Tibial artery (tissue), 4 donors: ENCODE measurements at regions not wholly inside any gene's neighbourhood (a gene's known extent, or its start where the extent isn't known, plus 50 kb on each side); places are given as distances from the start of the nearest gene placed in this dataset.

Source experiments
- DNase-seq, 2 donors: peaks; one replicate each; pipeline ENCODE4 v3.0.0-alpha.2; 2019
- H3K27ac ChIP-seq, 2 donors: fragments of 200-600 bp; sonication (generic) in 1 of 2; 1 replicate in 1 of 2; 2 replicates in 1 of 2; pipeline ENCODE4 v1.5.1; 2018 to 2019; ENCODE audit warnings: mild to moderate bottlenecking in 1 of 2
- H3K27me3 ChIP-seq, 2 donors: fragments of 200-600 bp; sonication (generic) in 1 of 2; one replicate each; pipeline versions ENCODE4 v1.5.1 to v1.6.0; 2016 to 2019
- H3K36me3 ChIP-seq, 3 donors: fragments of 200-600 bp; sonication (generic) in 2 of 3; one replicate each; pipeline ENCODE4 v1.5.1; 2016 to 2019; ENCODE audit warnings: mild to moderate bottlenecking in 2 of 3
- H3K4me1 ChIP-seq, 4 donors: fragments of 200-600 bp; sonication (generic) in 2 of 4; 1 replicate in 3 of 4; 2 replicates in 1 of 4; pipeline ENCODE4 v1.5.1; 2016 to 2019
- H3K4me3 ChIP-seq, 2 donors: fragments of 200-600 bp; sonication (generic) in 1 of 2; 1 replicate in 1 of 2; 2 replicates in 1 of 2; pipeline ENCODE4 v1.5.1; 2018 to 2019; ENCODE audit warnings: mild to moderate bottlenecking in 2 of 2
- H3K9me3 ChIP-seq, 3 donors: fragments of 200-600 bp; sonication (generic) in 1 of 3; one replicate each; pipeline ENCODE4 v1.5.1; 2016 to 2019
- intact Hi-C: fragments of 100-400 bp; cut with DNase I; formaldehyde crosslinking; loops from one replicate; pipeline ENCODE4 v1.15.0; 2023; ENCODE audit warnings: low total_unique reads
- TF ChIP-seq, protein P1 (sequence below), 2 experiments: fragments of 200-600 bp in 1 of 2; fragments of 450-650 bp in 1 of 2; IDR thresholded peaks; one replicate each; pipeline ENCODE4 v1.5.1; 2017 to 2019; ENCODE audit warnings: antibody characterized with exemption in 2 of 2, mild to moderate bottlenecking in 1 of 2, moderate library complexity in 1 of 2

DNA sequence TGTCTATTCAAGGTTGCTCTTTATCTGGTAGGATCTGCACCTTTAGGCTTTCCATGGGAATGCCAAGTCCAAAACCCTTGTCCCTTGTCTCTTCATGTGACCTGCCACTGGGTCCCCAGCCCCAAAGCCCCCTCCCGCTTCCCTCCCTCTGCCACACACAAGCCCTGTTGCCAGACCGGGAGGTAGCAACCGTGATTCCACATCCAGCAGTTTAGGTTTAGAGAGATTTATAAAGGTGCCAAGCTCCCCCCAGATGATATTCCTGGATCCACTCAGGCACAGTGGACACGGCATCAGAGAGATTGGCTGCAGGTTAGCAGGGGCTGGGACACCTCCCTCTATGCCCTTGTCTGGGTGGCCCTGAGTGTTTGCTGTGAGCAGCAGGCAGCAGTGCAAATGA, 504.7 kb downstream of the CCDC171 start:
- no peak for DNase-seq
- Histone ChIP-seq H3K27ac (no peak overlapping the region), H3K9me3 (no peaks in the 10 kb centered on the region), H3K36me3 (no peaks in the 10 kb centered on the region), H3K4me3 (no peak overlapping the region), H3K27me3 (no peaks in the 10 kb centered on the region), H3K4me1 (no peaks in the 10 kb centered on the region)
- TF ChIP-seq, protein P1, sequence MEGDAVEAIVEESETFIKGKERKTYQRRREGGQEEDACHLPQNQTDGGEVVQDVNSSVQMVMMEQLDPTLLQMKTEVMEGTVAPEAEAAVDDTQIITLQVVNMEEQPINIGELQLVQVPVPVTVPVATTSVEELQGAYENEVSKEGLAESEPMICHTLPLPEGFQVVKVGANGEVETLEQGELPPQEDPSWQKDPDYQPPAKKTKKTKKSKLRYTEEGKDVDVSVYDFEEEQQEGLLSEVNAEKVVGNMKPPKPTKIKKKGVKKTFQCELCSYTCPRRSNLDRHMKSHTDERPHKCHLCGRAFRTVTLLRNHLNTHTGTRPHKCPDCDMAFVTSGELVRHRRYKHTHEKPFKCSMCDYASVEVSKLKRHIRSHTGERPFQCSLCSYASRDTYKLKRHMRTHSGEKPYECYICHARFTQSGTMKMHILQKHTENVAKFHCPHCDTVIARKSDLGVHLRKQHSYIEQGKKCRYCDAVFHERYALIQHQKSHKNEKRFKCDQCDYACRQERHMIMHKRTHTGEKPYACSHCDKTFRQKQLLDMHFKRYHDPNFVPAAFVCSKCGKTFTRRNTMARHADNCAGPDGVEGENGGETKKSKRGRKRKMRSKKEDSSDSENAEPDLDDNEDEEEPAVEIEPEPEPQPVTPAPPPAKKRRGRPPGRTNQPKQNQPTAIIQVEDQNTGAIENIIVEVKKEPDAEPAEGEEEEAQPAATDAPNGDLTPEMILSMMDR (IDR thresholded peaks at IDR 0.05): no peak
- intact Hi-C loops: no loop called here

- no peaks in the 10 kb centered on the region for H3K4me1 ChIP-seq
- no peaks in the 10 kb centered on the region for H3K27me3 ChIP-seq
- DNase-seq: no peak
- no peak overlapping the region for H3K27ac ChIP-seq
- H3K4me3 ChIP-seq: no peak overlapping the region
- H3K9me3 ChIP-seq: no peaks in the 10 kb centered on the region
- no peaks in the 10 kb centered on the region for H3K36me3 ChIP-seq
- TF ChIP-seq, protein P1 (IDR thresholded peaks at IDR 0.05): no peak
- intact Hi-C loops: no loop called here
Measured at GRCh38 chr9:16058131-16058549, 505.3 kb downstream of the CCDC171 start.

DNA sequence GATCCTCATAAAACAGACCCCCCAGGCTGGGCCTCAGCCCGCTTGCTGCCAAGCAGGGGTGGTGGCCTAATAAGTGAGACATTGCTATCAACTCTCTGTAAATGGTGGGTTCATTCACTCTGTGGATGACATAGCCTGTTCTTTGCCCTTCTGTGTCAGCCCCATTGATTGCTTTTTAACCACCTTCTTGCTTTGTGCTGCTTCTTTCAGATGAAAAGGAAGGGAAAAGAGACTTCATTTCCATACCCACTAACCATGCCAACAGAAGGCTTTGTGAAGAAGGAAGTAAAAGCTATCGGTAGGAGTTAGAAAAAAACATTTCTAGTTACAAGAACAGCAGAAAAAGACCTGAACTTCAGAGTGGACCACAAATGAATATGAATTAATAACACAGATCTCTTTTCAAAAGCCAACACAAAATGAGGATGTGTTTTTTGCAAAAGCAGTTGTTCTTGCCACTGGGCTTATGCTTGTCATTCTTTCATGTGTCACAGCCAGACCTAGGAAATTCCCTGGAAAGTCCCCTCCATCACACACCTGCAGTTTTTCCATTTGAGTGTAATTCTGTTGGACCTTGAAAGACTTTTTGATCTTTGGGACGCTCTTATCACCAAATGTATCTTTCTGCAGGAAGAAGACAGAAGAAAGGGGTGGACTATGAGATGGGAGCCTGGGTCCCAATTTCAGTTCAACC, 507.7 kb downstream of the CCDC171 start:
- no peak overlapping the region for H3K27ac ChIP-seq
- H3K9me3 ChIP-seq: no peaks in the 10 kb centered on the region
- H3K4me1 ChIP-seq: no peaks in the 10 kb centered on the region
- intact Hi-C loops: no loop called here
- TF ChIP-seq, protein P1 (IDR thresholded peaks at IDR 0.05): no peak
- DNase-seq: no peak
- no peaks in the 10 kb centered on the region for H3K27me3 ChIP-seq
- no peaks in the 10 kb centered on the region for H3K36me3 ChIP-seq
- H3K4me3 ChIP-seq: no peak overlapping the region

DNA sequence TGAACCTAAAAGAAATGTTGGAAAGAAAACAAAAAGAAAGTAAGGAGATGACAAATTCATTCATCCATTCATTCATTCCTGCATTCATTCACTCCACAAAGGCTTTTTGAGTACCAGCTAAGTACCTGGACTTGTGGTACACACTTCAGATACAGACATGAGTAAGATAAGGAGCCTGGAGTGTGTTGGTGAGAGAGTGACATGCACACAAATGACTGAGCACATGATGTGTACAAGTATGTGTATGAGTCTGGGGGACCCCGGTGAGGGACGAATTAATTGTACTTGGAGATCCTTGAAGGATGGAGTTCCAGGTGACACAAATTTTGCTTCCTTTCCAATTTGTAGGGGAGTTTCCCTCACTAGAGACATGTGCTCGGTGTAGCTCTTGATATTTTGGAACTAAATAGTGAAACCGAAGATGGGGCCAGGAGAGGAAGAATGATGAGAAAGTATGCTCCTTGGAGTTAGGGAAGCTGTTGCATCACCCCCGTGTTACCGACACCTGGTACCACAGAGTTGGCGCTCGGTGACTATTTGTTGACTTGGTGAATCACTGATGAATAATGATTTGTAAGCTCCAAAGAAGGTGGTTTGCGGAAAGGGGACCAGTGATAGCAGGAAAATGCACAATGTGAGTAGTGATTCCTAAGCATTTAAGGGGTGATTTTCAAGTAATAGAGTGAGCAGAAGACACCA, 509.8 kb downstream of the CCDC171 start:
- intact Hi-C loops: no loop called here
- Histone ChIP-seq H3K27me3 (no peaks in the 10 kb centered on the region), H3K4me3 (no peak overlapping the region), H3K9me3 (no peaks in the 10 kb centered on the region), H3K4me1 (no peaks in the 10 kb centered on the region), H3K27ac (no peak overlapping the region), H3K36me3 (no peaks in the 10 kb centered on the region)
- DNase-seq: no peak
- TF ChIP-seq, protein P1 (IDR thresholded peaks at IDR 0.05): no peak

DNA sequence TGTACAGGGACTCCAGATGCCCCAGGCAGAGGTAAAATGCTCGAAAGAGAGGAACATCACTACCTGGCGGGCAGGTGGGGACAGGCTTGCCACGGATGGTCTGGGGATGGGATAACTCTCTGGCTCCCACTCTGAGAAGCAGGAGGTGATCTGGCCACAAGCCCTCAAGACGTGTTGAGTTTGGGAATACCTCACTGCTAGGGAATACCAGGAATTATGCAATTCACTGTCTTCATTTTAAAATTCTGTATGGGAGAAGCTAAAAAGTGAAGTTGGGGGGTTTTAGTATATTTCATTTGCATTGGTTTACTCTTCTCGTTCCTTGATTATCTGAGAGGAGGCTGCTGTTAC, 510.4 kb downstream of the CCDC171 start:
- TF ChIP-seq, protein P1 (IDR thresholded peaks at IDR 0.05): no peak
- intact Hi-C loops: no loop called here

More for the DNA sequence above, 510.4 kb downstream of the CCDC171 start:
- Histone ChIP-seq H3K4me3 (no peak overlapping the region), H3K27ac (no peak overlapping the region), H3K9me3 (no peaks in the 10 kb centered on the region), H3K4me1 (no peaks in the 10 kb centered on the region), H3K27me3 (no peaks in the 10 kb centered on the region), H3K36me3 (no peaks in the 10 kb centered on the region)
- DNase-seq: no peak
